Activated CD8-positive, alpha-beta T cell treated with anti-CD3 and anti-CD28 coated beads for 36 hours (primary cell): ENCODE measurements at regions not wholly inside any gene's neighbourhood (a gene's known extent, or its start where the extent isn't known, plus 50 kb on each side); places are given as distances from the start of the nearest gene placed in this dataset.

Source experiments
- ATAC-seq: fragments of 200-7000 bp; cut with Tn5 transposase; one replicate; pipeline ENCODE4 v1.10.0; 2021; ENCODE audit warnings: mild to moderate bottlenecking, moderate library complexity
- CTCF ChIA-PET: fragments of 350-600 bp; sonication (Branson Sonifier 250); formaldehyde crosslinking; loops from one replicate; lab custom pipeline; 2021; ENCODE audit warnings: antibody characterized with exemption; lab: Charles Lee
- POLR2A ChIA-PET: fragments of 350-600 bp; sonication (Branson Sonifier 250); formaldehyde crosslinking; loops from one replicate; lab custom pipeline; 2021; ENCODE audit warnings: antibody characterized with exemption; lab: Charles Lee
- DNase-seq: peaks from one replicate; pipeline ENCODE4 v3.0.0-alpha.2; 2020
- H3K27ac Mint-ChIP-seq: one replicate; pipeline ENCODE4 v1.8.0; 2021; ENCODE audit warnings: mild to moderate bottlenecking, mixed read lengths
- H3K27me3 Mint-ChIP-seq: one replicate; pipeline ENCODE4 v1.8.0; 2021; ENCODE audit warnings: mixed read lengths
- H3K36me3 Mint-ChIP-seq: one replicate; pipeline ENCODE4 v1.8.0; 2021; ENCODE audit warnings: low read depth, mixed read lengths
- H3K4me1 Mint-ChIP-seq: one replicate; pipeline ENCODE4 v1.8.0; 2021; ENCODE audit warnings: low read depth, mixed read lengths
- H3K4me3 Mint-ChIP-seq: one replicate; pipeline ENCODE4 v1.8.0; 2021; ENCODE audit warnings: mild to moderate bottlenecking, moderate library complexity, mixed read lengths
- H3K9me3 Mint-ChIP-seq: one replicate; pipeline ENCODE4 v1.8.0; 2021; ENCODE audit warnings: mixed read lengths
- CTCF ChIP-seq: fragments of 200-600 bp; IDR thresholded peaks from one replicate; pipeline ENCODE4 v1.8.0; 2022; ENCODE audit warnings: antibody characterized with exemption, mild to moderate bottlenecking
- intact Hi-C: fragments of 100-400 bp; cut with micrococcal nuclease; formaldehyde crosslinking; loops from one replicate; pipeline ENCODE4 v1.10.0; 2022

- TF ChIP-seq CTCF = no peak
- Mint-ChIP-seq H3K27ac (no peak overlapping the region), H3K4me1 (no peaks in the 10 kb centered on the region), H3K36me3 (no peaks in the 10 kb centered on the region), H3K27me3 (no peaks in the 10 kb centered on the region), H3K4me3 (no peak overlapping the region), H3K9me3 (peaks cover 9% of the 10 kb centered on the region)
- intact Hi-C loops = no loop called here
- ChIA-PET CTCF (no interaction called here), POLR2A (no interaction called here)
- no peak for ATAC-seq
- no peak for DNase-seq
Measured at GRCh38 chr18:40867459-40867858, 1087.6 kb upstream of the PIK3C3 start.

GRCh38 chr18:40866968-40867367, 1088.1 kb upstream of the PIK3C3 start:
- no peaks in the 10 kb centered on the region for H3K27me3 Mint-ChIP-seq
- intact Hi-C loops = no loop called here
- no peaks in the 10 kb centered on the region for H3K4me1 Mint-ChIP-seq

GRCh38 chr18:40866013-40866645, 1088.9 kb upstream of the PIK3C3 start:
- ATAC-seq (no peak), DNase-seq (peak; percentile 14)
- ChIA-PET CTCF (no interaction called here), POLR2A (no interaction called here)
- Mint-ChIP-seq H3K27ac (no peak overlapping the region), H3K27me3 (no peaks in the 10 kb centered on the region), H3K36me3 (no peaks in the 10 kb centered on the region), H3K9me3 (peaks cover 7% of the 10 kb centered on the region), H3K4me3 (no peak overlapping the region), H3K4me1 (no peaks in the 10 kb centered on the region)
- intact Hi-C loops = no loop called here
- TF ChIP-seq CTCF = no peak

More at GRCh38 chr18:40866968-40867367, 1088.1 kb upstream of the PIK3C3 start:
- ChIA-PET CTCF (no interaction called here), POLR2A (no interaction called here)
- TF ChIP-seq CTCF = no peak
- no peak overlapping the region for H3K4me3 Mint-ChIP-seq
- no peak for DNase-seq
- peaks cover 9% of the 10 kb centered on the region for H3K9me3 Mint-ChIP-seq
- H3K36me3 Mint-ChIP-seq = no peaks in the 10 kb centered on the region
- H3K27ac Mint-ChIP-seq = no peak overlapping the region
- ATAC-seq = no peak

- Mint-ChIP-seq H3K4me3 (no peak overlapping the region), H3K27ac (no peak overlapping the region), H3K4me1 (no peaks in the 10 kb centered on the region), H3K9me3 (peaks cover 7% of the 10 kb centered on the region), H3K27me3 (no peaks in the 10 kb centered on the region), H3K36me3 (no peaks in the 10 kb centered on the region)
- DNase-seq = no peak
- POLR2A ChIA-PET = no interaction called here
- TF ChIP-seq CTCF = no peak
- intact Hi-C loops = no loop called here
- ATAC-seq = no peak
- CTCF ChIA-PET = no interaction called here
Measured at GRCh38 chr18:40864846-40865245, 1090.2 kb upstream of the PIK3C3 start.

GRCh38 chr18:40863801-40864200, 1091.2 kb upstream of the PIK3C3 start:
- Mint-ChIP-seq H3K36me3 (no peaks in the 10 kb centered on the region), H3K27ac (no peak overlapping the region), H3K4me1 (no peaks in the 10 kb centered on the region), H3K4me3 (no peak overlapping the region), H3K27me3 (no peaks in the 10 kb centered on the region), H3K9me3 (peaks cover 5% of the 10 kb centered on the region)
- ATAC-seq (no peak), DNase-seq (no peak)
- ChIA-PET CTCF (no interaction called here), POLR2A (no interaction called here)
- intact Hi-C loops = no loop called here
- TF ChIP-seq CTCF = no peak
